Spleen (tissue), 11 donors: ENCODE measurements at regions not wholly inside any gene's neighbourhood (a gene's known extent, or its start where the extent isn't known, plus 50 kb on each side); places are given as distances from the start of the nearest gene placed in this dataset.
A peak's percentile ranks its signal among the peaks of the same experiment; 100 is the strongest.

ENCODE experiments used
- DNase-seq: peaks from one replicate; pipeline ENCODE4 v3.0.0-alpha.2; 2020
- H3K27ac ChIP-seq, 8 donors: fragments of 200-600 bp; sonication (generic) in 7 of 8; 1 replicate in 4 of 8; 2 replicates in 4 of 8; pipeline versions ENCODE4 v1.5.0 to v1.8.0; 2016 to 2021; ENCODE audit warnings: inconsistent platforms in 4 of 8, mild to moderate bottlenecking in 4 of 8, moderate library complexity in 1 of 8
- H3K27me3 ChIP-seq, 7 donors: fragments of 200-600 bp; sonication (generic) in 6 of 7; replicated peaks in 1 of 7; 1 replicate in 4 of 7; 2 replicates in 3 of 7; pipeline versions ENCODE4 v1.5.0 to v1.8.0; 2016 to 2021; ENCODE audit warnings: inconsistent platforms in 3 of 7, mild to moderate bottlenecking in 1 of 7
- H3K36me3 ChIP-seq, 6 donors: fragments of 200-600 bp; sonication (generic) in 5 of 6; 1 replicate in 4 of 6; 2 replicates in 2 of 6; pipeline versions ENCODE4 v1.5.0 to v1.8.0; 2016 to 2021; ENCODE audit warnings: inconsistent platforms in 2 of 6
- H3K4me1 ChIP-seq, 6 donors: fragments of 200-600 bp; sonication (generic) in 5 of 6; 1 replicate in 3 of 6; 2 replicates in 3 of 6; pipeline versions ENCODE4 v1.5.0 to v1.8.0; 2016 to 2021; ENCODE audit warnings: inconsistent platforms in 3 of 6
- H3K4me3 ChIP-seq, 8 donors: fragments of 200-600 bp; sonication (generic) in 7 of 8; 1 replicate in 4 of 8; 2 replicates in 4 of 8; pipeline versions ENCODE4 v1.5.0 to v1.8.0; 2016 to 2021; ENCODE audit warnings: inconsistent platforms in 4 of 8, mild to moderate bottlenecking in 4 of 8, moderate library complexity in 2 of 8
- H3K9me3 ChIP-seq, 8 donors: fragments of 200-600 bp; sonication (generic) in 7 of 8; 1 replicate in 4 of 8; 2 replicates in 4 of 8; pipeline versions ENCODE4 v1.5.0 to v1.8.0; 2016 to 2021; ENCODE audit warnings: inconsistent platforms in 4 of 8
- CTCF ChIP-seq, 11 experiments: fragments of 200-600 bp in 7 of 11; fragments of 450-650 bp in 4 of 11; sonication (generic) in 4 of 11; IDR thresholded peaks in 8 of 11; conservative IDR thresholded peaks in 3 of 11; 1 replicate in 7 of 11; 2 replicates in 4 of 11; pipeline versions ENCODE4 v1.4.0 to v1.8.0; 2016 to 2021; ENCODE audit warnings: antibody characterized with exemption in 11 of 11, inconsistent platforms in 4 of 11, mild to moderate bottlenecking in 1 of 11
- POLR2A ChIP-seq, 3 donors: fragments of 450-650 bp; IDR thresholded peaks; one replicate each; pipeline ENCODE4 v1.5.1; 2017; ENCODE audit warnings: antibody characterized with exemption in 3 of 3, mild to moderate bottlenecking in 1 of 3
- POLR2AphosphoS5 ChIP-seq, 3 donors: sonication (generic); formaldehyde crosslinking; IDR thresholded peaks; one replicate each; pipeline ENCODE4 v1.5.1; 2017; ENCODE audit warnings: antibody characterized with exemption in 3 of 3
- WGBS, 5 donors: extraction: QIAGEN DNeasy Blood & Tissue Kit in 3 of 5; methylation state at CpG; one replicate each; pipeline versions ENCODE4 v1.1.5 to v1.1.7; 2013 to 2018; 5-methylcytosine and 5-hydroxymethylcytosine counted together
- intact Hi-C: fragments of 100-400 bp; cut with DNase I; formaldehyde crosslinking; loops from one replicate; pipeline ENCODE4 v1.15.0; 2023; ENCODE audit warnings: low total_unique reads
- donor health status: healthy with polysubstance abuse.
- donor health status: DM: no; HTN: no; CAD: no; lungs with moderate emphysema.
- donor health status: DM: no; HTN: no; CAD: no.
- donor health status: Bipolar disorder and iron deficiency.
- donor health status: healthy.
- donor health status: DM: no; HTN: no; CAD: no.
- donor health status: DM: yes; HTN: yes; CAD: no.

DNA sequence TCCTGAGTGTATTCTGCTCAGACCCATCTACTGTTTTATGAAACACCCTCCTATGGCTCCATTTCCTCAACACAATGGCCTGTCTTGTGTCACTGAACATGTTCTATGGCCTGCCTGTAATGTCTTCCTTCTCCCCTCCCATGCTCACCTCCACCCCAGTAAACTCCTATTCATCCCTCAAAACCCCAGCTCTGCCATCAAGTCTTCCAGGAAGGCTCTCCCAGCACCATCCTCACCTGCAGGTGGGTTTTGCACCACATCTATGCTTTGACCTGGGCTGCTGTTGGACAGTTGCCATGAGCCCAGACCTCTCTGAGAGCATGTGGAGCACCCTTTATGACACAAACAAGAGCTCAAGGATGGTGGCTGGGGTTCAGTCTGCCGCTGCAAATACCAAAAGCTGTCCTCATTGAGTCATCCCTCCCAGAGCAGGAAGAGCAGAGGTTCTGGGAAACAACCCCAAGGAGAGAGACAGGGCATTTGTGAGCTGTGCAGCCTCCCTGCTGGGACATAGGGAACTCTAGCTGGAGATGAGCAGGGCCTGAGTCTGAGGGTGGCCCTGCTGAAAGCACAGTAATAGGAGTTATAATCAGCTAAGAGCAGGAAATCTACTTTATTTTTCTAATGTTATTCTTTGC lies 93.8 kb upstream of the CD93 start:
- no peaks in the 10 kb centered on the region for H3K27me3 ChIP-seq
- H3K9me3 ChIP-seq, result no peaks in the 10 kb centered on the region
- peaks cover 0 to 19% (median 6%) of the 10 kb centered on the region in 6 donors for H3K4me1 ChIP-seq
- intact Hi-C loops, result no loop called here
- peak overlapping the region in 2 of 8 donors; percentile 8 to 21 for H3K27ac ChIP-seq
- no peak overlapping the region for H3K4me3 ChIP-seq
- TF ChIP-seq CTCF (IDR thresholded peaks at IDR 0.05 in 8 of 11, conservative IDR thresholded peaks at IDR 0.05 in 3 of 11), result no peak
- no peak for TF ChIP-seq POLR2AphosphoS5 (IDR thresholded peaks at IDR 0.05)
- no peak for TF ChIP-seq POLR2A (IDR thresholded peaks at IDR 0.05)
- no peaks in the 10 kb centered on the region for H3K36me3 ChIP-seq
- 67 to 100% (median 89%) methylated on average over 1 of the region's 1 CpG for WGBS, 5 donors
- no peak for DNase-seq

- intact Hi-C loops, result no loop called here
- TF ChIP-seq POLR2A (IDR thresholded peaks at IDR 0.05), result no peak
- TF ChIP-seq CTCF (IDR thresholded peaks at IDR 0.05 in 8 of 11, conservative IDR thresholded peaks at IDR 0.05 in 3 of 11), result peak in 8 of 11 experiments; percentile 28 to 67 (median 51)
- peak in 2 of 3 donors; percentile 76 to 77 for TF ChIP-seq POLR2AphosphoS5 (IDR thresholded peaks at IDR 0.05)
- Histone ChIP-seq H3K27me3 (no peaks in the 10 kb centered on the region), H3K9me3 (no peaks in the 10 kb centered on the region), H3K4me3 (no peak overlapping the region), H3K36me3 (no peaks in the 10 kb centered on the region), H3K4me1 (peaks cover 0 to 19% (median 6%) of the 10 kb centered on the region in 6 donors), H3K27ac (peak overlapping the region in 5 of 8 donors; percentile 40 to 70 (median 50))
- WGBS, 5 donors, result 13 to 31% (median 24%) methylated on average over 3 of the region's 3 CpGs
- DNase-seq, result no peak
Measured at GRCh38 chr20:23178806-23179205, 92.7 kb upstream of the CD93 start.

DNA sequence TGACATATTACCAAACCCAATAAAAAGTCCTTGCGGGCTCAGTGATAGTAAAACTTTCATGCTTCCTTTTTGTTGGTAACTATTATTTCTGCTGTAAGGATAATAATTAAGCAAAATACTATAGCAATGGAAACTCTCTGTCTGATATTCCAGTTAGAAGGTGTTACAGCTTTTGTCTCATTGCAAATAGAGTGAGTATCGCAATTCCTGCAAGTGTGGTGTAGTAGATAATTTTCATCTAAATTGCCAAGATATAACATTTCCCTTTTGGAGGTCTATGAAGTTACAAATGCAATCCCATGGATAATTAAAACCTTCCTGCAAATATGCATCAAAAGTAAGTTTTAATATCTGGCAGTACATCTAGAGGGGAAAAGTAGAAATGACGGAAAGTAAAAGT lies 88.7 kb upstream of the CD93 start:
- TF ChIP-seq CTCF (IDR thresholded peaks at IDR 0.05 in 8 of 11, conservative IDR thresholded peaks at IDR 0.05 in 3 of 11) (no peak), POLR2A (IDR thresholded peaks at IDR 0.05) (no peak), POLR2AphosphoS5 (IDR thresholded peaks at IDR 0.05) (no peak)
- intact Hi-C loops, result no loop called here
- no peak for DNase-seq
- Histone ChIP-seq H3K9me3 (no peaks in the 10 kb centered on the region), H3K27me3 (no peaks in the 10 kb centered on the region), H3K36me3 (no peaks in the 10 kb centered on the region), H3K4me1 (peaks cover 0 to 17% (median 4%) of the 10 kb centered on the region in 6 donors), H3K4me3 (no peak overlapping the region), H3K27ac (no peak overlapping the region)
- WGBS, 5 donors, result 83 to 93% (median 91%) methylated on average over 3 of the region's 3 CpGs

GRCh38 chr20:23167431-23167830 lies 81.3 kb upstream of the CD93 start:
- intact Hi-C loops, result no loop called here
- Histone ChIP-seq H3K4me3 (no peak overlapping the region), H3K27me3 (no peaks in the 10 kb centered on the region), H3K36me3 (no peaks in the 10 kb centered on the region), H3K27ac (no peak overlapping the region), H3K9me3 (no peaks in the 10 kb centered on the region), H3K4me1 (peaks cover 0 to 20% (median 3%) of the 10 kb centered on the region in 6 donors)
- TF ChIP-seq POLR2A (IDR thresholded peaks at IDR 0.05) (no peak), CTCF (IDR thresholded peaks at IDR 0.05 in 8 of 11, conservative IDR thresholded peaks at IDR 0.05 in 3 of 11) (no peak), POLR2AphosphoS5 (IDR thresholded peaks at IDR 0.05) (no peak)
- WGBS, 5 donors, result 86 to 95% (median 89%) methylated on average over 4 of the region's 4 CpGs
- DNase-seq, result no peak
